HG03354 (cell line): ENCODE measurements at regions not wholly inside any gene's neighbourhood (a gene's known extent, or its start where the extent isn't known, plus 50 kb on each side); places are given as distances from the start of the nearest gene placed in this dataset.
A peak's percentile ranks its signal among the peaks of the same experiment; 100 is the strongest.
"Not testable (repeated sequence)": the region's sequence is repeated elsewhere in the genome, so short reads cannot be mapped to it uniquely, and the experiment has no call there.

Experiments
- ATAC-seq: cut with Tn5 transposase; IDR thresholded peaks from one replicate; pipeline ENCODE4 v1.9.1; 2021; ENCODE audit warnings: mild to moderate bottlenecking; ENCODE audit not compliant: unreplicated experiment, poor library complexity, severe bottlenecking

DNA sequence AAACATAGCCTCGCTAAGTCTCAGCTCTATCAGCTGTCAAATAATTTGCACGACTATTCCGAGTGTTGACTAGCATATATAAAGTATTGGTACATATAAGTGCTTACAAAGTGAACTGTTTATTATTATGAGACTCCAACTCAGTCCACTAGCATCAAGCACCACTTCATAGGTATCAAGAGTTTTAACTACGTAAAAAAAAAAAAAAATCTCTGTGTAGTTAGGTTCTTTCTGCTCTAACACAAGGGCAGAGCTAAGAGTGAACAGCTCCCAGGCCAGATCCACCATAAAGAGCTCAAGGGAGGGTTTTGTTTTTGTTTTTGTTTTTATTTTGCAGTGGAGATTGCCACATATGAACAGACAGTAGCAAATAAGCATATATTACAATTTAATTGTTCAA, 309.8 kb upstream of the SGK1 start:
- ATAC-seq: no peak

- ATAC-seq: no peak
These were observed 308.7 kb upstream of the SGK1 start for GRCh38 chr6:134626589-134626988.

- ATAC-seq: no peak
These were observed 308.2 kb upstream of the SGK1 start for GRCh38 chr6:134626086-134626485.

DNA sequence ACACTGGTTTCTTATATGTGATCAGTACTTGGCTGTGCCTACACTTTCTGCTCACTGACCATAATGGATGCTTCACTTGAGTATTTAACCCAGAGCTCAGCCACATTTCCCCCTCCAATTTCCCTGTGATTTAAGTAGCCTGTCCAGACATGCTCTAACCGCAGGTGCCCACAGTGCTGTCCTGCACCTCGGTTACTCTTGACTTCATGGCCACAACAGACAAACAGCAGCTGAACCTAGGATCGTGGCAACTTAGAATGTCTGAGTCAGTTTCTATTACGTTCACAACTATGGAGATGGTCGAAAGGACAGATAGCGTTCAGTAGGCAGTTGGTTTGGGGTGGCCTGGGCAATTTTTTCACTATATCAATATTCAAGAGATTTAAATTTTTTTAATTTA, 306.9 kb upstream of the SGK1 start:
- ATAC-seq: no peak

DNA sequence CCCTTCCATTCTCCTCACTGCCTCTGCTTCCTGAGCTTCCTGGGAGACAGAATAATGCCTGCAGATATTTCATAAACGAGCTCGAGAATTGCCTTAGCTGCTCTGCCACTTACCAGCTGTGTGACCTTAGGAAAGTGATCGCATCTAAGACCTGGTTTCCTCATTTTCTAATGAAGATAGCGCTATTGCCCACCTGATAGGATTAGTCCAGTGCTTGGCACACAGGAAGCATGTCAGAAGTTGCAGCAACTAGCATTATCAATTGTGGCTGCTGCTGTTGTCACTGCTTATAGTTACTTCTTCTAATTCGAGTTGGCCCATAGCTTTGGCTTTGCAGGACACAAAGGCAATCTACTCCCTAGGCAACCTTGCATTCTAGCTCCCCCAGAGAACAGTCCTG, 305.5 kb upstream of the SGK1 start:
- no peak for ATAC-seq

- ATAC-seq: no peak
These were observed 304.7 kb upstream of the SGK1 start for GRCh38 chr6:134622382-134623173.

DNA sequence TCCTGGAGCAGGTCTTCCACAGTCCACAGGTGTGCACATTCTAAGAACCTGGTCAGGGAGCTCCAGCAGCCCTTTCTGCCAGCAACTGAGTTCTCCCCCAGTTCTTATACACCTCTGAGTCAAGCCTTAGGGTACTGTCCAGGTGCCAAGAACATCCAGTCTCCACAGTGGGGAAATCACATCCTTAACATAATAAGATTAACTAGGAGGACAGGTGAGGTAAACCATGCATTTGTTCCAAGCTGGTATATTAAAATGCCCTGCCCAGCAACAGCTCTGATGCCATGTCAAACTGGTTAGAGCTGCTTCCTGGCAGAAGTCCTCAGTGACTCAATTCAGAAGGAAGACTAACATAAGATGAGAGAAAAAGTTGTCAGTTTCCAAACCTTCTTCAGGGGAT, 303.9 kb upstream of the SGK1 start:
- ATAC-seq: no peak

GRCh38 chr6:134619789-134620188, 301.9 kb upstream of the SGK1 start:
- no peak for ATAC-seq

GRCh38 chr6:134619077-134619476, 301.2 kb upstream of the SGK1 start:
- ATAC-seq: peak; percentile 83

DNA sequence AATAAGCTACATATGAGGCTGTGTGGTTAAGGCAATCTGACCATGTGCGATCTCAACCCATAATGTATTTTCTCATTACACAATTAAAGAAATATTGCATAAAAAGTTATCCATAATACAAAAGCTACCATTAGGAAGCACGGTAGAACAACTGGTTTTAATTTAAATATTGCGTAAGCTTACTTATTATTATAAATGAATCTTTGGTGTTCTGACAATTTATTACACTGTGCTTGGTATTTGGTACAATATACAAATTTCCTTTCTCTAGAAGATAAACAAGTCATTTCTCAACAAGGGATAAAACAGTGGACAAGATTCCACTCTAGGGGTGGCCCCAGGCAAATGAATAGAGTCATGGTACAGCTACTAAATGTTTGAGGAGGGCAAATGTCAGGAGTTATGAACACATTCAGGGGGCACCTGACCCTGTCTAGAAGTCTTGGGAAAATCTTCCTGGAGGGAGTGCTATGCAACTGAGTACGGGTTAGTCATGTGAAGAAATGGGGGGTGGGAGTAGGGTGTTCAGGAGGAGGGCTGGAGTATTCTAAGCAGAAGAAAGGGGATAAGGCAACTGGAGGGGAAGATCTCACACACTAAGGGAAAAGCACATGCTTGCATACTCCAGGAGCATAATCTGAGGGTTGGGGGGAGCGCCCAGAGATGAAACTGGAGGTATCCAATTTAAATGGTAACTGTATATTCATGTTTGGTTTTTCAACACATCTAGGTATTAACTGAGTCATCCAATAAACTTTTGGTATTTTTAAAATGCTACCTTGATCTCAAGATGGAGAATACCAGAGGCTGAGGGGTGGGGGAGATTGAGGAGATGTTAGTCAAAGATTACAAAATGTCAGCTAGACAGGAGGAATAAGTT, 296.9 kb upstream of the SGK1 start:
- no peak for ATAC-seq

- not testable (repeated sequence) for ATAC-seq
These were observed 294.2 kb upstream of the SGK1 start for GRCh38 chr6:134612128-134612527.

DNA sequence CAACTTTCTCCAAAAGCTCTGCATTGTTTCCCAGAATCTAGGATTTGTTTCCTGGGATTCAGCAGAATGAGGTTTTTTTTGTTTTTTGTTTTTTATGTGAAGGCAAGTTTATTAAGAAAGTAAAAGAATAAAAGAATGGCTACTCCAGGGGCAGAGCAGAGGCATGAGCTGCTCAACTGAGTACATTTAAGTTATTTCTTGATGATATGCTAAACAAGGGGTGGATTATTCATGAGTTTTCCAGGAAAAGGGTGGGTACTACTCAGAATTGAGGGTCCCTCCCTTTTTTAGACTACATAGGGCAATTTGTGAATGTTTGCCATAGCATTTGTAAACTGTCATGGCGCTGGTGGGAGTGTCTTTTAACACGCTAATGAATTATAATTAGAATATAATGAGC, 292.5 kb upstream of the SGK1 start:
- ATAC-seq: no peak

- no peak for ATAC-seq
These were observed 291.9 kb upstream of the SGK1 start for GRCh38 chr6:134609716-134610261.

DNA sequence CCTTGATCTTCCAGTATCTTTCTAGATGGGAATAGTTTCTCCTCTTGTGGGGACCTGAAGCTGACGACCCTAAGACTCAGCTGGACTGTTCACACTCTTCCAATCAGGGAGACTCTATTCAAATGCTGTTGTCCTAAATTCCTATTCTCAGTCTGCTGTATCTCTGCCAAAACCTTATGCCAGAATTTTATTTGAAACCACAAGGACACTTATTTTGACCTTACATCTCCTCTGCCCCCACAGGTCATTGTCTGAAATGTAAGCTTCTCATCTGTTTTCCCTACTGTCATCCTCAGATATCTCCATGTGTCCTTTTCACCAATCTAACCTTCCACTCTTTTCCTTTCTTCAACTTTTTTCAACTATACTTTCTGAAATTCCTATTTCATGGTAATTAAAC, 289.5 kb upstream of the SGK1 start:
- no peak for ATAC-seq

- ATAC-seq: no peak
These were observed 287.1 kb upstream of the SGK1 start for GRCh38 chr6:134605034-134605433.

DNA sequence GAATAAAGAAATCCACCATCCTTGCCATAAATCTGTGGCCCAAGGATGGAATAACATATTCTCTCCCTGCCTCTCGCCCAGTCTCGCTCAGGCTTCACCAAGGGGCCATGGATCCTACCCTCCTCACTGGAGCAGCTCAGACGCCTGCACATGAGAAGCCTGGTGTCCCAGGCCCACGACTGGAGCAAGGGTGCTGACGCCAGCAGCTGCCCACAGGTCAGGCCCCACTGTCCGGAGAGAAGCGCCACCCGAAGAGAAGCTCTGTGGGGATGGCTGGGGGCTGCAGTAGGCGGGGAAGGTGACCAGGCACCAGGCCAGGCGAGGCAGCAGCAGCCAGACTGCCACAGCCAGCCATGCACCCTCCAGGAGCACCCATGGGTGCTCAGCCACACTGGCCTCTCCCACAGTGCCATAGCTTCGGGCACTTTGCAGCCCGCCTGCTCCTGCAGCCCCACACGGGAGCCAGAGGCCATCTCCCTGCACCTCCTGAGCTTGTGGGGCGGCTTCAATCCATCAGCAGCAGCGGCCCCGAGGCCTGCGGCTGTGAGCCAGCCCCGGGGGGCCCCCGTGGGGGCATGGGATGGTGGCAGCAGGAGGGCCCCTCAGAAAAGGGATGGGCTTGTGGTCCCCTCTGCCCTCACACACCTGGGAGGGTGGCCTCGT, 286.2 kb upstream of the SGK1 start:
- no peak for ATAC-seq

DNA sequence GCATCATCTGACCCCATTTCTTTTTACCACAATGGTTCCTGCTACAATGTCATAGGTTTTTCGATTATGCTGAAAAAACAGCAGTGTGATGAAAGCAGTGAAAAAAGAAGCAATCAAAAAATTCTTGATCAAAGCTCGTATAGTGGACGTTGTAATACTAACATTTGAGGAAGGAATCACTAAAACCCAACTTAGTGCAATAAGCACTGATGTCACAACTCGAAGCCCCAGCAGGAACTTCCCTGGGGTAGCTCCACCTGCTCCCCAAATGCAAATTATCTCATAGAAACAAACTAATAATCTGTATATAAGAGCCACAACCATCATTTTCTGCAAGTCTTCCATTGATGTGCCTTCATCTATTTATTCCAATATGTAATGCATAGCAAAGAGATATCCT, 285.6 kb upstream of the SGK1 start:
- no peak for ATAC-seq

DNA sequence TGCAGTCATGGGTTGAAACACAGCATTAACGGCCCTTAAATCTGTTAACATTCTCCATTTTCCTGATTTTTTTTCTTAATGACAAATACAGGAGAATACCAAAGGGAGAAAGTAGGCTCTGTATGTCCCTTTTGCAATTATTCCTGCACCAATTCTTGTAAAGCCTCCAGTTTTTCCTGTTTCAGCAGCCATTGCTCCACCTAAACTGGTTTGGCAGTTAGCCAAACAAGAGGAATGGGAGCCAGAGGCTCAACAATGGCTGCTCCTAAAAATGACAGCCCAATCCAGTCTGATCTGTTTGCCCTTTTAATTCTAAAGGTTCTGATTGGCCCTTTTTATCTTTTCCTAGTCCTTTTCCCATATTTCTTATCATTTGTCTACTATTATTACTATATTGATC, 284.2 kb upstream of the SGK1 start:
- no peak for ATAC-seq

- no peak for ATAC-seq
These were observed 282.8 kb upstream of the SGK1 start for GRCh38 chr6:134600671-134601070.

DNA sequence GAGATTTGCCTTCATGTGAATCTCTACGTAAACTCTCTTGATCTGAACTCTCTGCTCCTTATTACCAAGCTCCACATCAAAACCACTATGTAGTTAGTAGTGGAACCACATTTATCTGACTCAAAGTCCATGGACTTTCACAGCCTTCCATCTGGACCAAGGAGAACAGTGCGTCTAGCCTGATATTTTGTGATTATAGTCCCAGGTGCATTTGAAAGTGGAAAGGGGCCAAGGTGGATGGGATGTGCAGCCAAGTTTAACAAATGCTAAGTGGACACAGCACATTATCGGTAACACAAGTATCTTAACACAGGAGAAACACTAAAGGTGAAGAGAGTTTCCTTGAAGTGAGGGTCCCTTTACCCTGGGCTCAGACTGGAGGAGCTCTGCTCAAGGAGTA, 281.2 kb upstream of the SGK1 start:
- ATAC-seq: no peak
